NB4 (cell line): ENCODE measurements at regions not wholly inside any gene's neighbourhood (a gene's known extent, or its start where the extent isn't known, plus 50 kb on each side); places are given as distances from the start of the nearest gene placed in this dataset.

Experiments
- MYC ChIP-seq: IDR thresholded peaks from 2 replicates; pipeline ENCODE4 v1.6.1; 2011; ENCODE audit warnings: low read depth, low read length
- POLR2A ChIP-seq: IDR thresholded peaks from 2 replicates; pipeline ENCODE4 v1.6.1; 2011; ENCODE audit warnings: mild to moderate bottlenecking; ENCODE audit not compliant: insufficient read length; ENCODE audit errors: extremely low read depth
- TF ChIP-seq, protein P1 (sequence below): IDR thresholded peaks from one replicate; pipeline ENCODE4 v1.5.1; 2012; ENCODE audit warnings: low read depth, low read length

DNA sequence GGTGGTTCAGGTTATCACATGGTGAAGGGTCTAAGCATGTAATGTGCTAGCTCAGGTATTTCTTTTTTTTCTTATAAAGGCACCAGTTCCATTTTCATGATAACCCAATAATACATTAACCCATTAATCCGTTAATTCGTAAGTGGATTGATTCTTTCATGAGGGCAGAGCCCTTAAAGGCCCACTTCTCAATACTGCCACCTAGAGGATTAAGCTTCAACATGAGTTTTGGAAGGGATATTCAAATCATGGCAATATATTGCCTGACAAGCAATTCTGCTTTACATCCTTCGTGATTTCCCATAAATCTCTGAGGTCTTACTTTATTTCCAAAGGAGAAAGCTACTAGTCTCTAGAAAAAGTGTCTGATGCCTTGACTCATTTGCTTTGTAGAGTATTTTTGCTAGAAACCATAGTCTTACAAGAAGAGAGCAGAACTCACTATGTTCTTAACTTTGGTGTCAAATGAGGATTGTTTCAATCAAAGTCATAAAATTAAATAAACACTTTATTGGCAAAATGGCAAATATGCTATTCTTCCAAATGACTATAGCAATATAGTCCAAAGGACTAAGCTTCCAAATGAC lies 271.3 kb downstream of the KCNS3 start:
- TF ChIP-seq, protein P1, sequence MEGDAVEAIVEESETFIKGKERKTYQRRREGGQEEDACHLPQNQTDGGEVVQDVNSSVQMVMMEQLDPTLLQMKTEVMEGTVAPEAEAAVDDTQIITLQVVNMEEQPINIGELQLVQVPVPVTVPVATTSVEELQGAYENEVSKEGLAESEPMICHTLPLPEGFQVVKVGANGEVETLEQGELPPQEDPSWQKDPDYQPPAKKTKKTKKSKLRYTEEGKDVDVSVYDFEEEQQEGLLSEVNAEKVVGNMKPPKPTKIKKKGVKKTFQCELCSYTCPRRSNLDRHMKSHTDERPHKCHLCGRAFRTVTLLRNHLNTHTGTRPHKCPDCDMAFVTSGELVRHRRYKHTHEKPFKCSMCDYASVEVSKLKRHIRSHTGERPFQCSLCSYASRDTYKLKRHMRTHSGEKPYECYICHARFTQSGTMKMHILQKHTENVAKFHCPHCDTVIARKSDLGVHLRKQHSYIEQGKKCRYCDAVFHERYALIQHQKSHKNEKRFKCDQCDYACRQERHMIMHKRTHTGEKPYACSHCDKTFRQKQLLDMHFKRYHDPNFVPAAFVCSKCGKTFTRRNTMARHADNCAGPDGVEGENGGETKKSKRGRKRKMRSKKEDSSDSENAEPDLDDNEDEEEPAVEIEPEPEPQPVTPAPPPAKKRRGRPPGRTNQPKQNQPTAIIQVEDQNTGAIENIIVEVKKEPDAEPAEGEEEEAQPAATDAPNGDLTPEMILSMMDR = peak; percentile 74
- TF ChIP-seq POLR2A (no peak), MYC (no peak)
